ENCODE measurements at regions not wholly inside any gene's neighbourhood (a gene's known extent, or its start where the extent isn't known, plus 50 kb on each side); places are given as distances from the start of the nearest gene placed in this dataset.

- TF ChIP-seq CTCF (IDR thresholded peaks at IDR 0.05) (no peak), POLR2A (IDR thresholded peaks at IDR 0.05) (no peak), POLR2AphosphoS5 (IDR thresholded peaks at IDR 0.05) (no peak)
These were observed 91.4 kb upstream of the DEFB112 start for GRCh38 chr6:50141100-50141499.
